ENCODE measurements at regions not wholly inside any gene's neighbourhood (a gene's known extent, or its start where the extent isn't known, plus 50 kb on each side); places are given as distances from the start of the nearest gene placed in this dataset.
"Not testable (repeated sequence)": the region's sequence is repeated elsewhere in the genome, so short reads cannot be mapped to it uniquely, and the experiment has no call there.

DNA sequence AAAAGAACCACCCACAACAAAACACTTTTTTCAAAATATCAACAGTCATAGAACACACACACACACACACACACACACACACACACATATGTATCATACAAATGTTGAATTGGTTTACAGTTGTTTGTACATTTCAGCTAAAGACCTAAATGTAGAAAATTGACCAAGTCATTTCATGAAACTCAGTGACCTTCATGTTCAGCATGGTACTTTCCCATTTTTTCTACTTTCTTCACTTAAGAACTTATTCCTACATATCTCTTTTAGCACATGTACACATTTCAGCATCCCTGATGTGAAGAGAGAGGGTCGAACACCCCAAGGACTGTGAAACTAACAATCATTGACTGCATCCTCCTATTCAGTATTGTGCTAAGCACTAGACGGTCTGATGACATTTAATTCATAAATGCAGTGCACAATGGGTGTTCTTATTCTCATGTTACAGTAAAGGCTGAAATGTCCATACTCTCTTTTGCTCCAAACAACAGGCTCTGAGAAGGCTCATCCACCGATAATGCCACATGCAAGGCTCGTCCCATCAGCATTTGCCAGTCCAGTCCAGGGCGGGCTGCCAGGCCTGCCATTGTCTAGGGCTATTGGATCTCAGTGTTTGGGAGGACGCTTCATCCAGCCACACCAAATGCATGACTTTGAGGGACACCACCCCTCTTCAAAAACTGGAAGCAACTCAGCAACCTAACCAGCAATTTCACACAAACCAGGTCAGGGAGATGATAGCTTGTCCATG lies 150.1 kb upstream of the RUNX1 start:
- no peak for TF ChIP-seq JUND (IDR thresholded peaks at IDR 0.05; ENCODE audit: low read depth)

DNA sequence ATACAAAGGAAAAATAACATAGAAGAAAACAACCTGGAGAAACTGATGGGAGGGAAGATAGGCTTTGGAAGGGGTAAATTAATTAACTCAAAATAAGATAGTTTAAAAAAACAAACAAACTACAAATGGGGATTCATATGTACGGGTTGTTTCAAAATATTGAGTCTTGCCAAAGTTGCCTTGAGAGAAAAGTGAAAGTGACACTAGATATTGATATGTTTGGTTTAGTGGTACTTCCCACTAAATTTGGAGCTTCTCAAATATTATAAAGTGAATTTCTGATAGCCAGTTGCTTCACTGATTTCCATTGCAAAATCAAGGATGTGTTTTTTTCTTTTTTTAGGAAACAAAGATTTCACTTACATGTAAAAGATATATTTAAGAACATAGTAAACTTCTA lies 149.5 kb upstream of the RUNX1 start:
- DNase-seq (ENCODE audit: low read depth in 1 of 2, low spot score in 1 of 2): no peak
- no peak for TF ChIP-seq JUND (IDR thresholded peaks at IDR 0.05; ENCODE audit: low read depth)
- in situ Hi-C loops (cut with HindIII; ENCODE audit: low pct_unique_long_range_greater_than_20kb, low sequenced_read_pairs): no loop called here

More for the DNA sequence above, 150.1 kb upstream of the RUNX1 start:
- in situ Hi-C loops (cut with HindIII; ENCODE audit: low pct_unique_long_range_greater_than_20kb, low sequenced_read_pairs): no loop called here
- DNase-seq (ENCODE audit: low read depth in 1 of 2, low spot score in 1 of 2): no peak

DNA sequence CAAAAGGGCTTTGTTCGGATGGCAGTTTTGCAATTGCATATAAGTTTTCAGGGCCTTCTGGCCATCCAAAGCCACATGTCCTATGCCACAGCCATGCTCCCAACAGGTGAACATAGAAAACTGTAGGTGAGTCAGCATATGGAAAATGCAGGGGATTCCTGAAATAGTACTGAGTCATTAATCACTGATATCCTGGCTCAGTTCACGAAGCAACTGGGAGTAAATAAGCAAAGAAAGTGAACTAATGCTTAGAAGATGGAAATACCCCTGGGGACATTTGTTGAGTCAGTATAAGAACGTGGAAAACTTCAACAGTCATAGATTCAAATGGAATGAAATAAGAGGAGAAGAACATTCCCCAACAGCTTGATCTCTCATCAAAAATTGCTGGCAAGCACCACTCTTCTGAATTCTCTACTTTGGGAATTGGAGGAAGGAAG lies 148.9 kb upstream of the RUNX1 start:
- DNase-seq (ENCODE audit: low read depth in 1 of 2, low spot score in 1 of 2): no peak
- TF ChIP-seq JUND (IDR thresholded peaks at IDR 0.05; ENCODE audit: low read depth): no peak
- in situ Hi-C loops (cut with HindIII; ENCODE audit: low pct_unique_long_range_greater_than_20kb, low sequenced_read_pairs): no loop called here

DNA sequence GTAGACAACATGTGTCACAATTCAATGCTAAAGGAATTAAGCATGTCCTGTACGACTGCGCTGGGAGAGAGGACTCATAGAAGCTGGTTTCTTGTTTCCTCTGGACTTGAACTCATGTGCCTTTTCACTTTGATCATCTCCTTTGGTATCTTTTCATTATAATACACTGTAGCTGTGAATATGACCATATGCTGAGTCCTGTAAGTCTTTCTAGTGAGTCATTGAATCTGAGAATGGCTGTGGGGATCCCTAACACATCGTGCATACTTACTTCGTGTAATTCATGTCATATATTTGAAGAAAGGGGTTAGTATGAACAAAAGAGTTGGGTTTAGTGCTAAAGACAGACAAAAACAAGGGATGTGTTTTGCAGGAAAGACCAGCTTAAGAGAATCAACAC lies 148.1 kb upstream of the RUNX1 start:
- in situ Hi-C loops (cut with HindIII; ENCODE audit: low pct_unique_long_range_greater_than_20kb, low sequenced_read_pairs): no loop called here
- TF ChIP-seq JUND (IDR thresholded peaks at IDR 0.05; ENCODE audit: low read depth): no peak
- no peak for DNase-seq (ENCODE audit: low read depth in 1 of 2, low spot score in 1 of 2)

DNA sequence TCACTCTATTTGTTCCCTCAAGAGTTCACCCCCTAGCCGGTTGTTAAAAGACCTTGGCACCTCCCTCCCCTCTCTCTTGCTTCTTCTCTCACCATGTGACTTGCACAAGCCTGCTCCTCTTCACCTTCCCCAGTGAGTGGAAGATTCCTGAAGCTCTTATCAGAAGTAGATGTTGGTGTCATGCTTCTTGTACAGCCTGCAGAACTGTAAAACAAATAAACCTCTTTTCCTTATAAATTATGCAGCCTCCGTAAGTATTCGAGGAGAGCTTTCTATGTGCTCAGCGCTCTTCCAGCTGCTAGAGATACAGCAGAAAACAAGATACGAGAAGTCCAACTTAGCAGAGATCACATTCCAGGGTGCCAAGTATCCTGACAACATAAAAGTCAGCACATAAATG lies 147.0 kb upstream of the RUNX1 start:
- no peak for DNase-seq (ENCODE audit: low read depth in 1 of 2, low spot score in 1 of 2)
- TF ChIP-seq JUND (IDR thresholded peaks at IDR 0.05; ENCODE audit: low read depth): no peak
- in situ Hi-C loops (cut with HindIII; ENCODE audit: low pct_unique_long_range_greater_than_20kb, low sequenced_read_pairs): no loop called here

DNA sequence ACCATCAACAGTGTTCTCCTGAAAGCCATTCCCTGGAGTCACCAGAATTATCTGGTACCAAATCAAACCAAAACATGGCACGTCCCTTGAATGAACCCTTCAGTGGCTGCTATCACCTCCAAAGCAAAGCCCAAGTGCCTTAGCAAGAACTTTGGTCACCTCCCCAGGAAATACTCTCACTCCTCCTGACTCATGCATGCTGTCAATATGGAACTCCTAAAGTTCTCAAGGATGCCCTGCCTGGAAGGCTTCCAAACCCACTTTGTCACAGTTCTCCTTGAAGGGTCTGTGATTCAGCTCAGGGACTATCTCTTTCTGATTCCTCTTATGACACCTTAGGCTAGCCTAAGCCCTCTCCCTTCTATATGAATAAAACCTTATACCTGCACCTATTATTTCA lies 146.1 kb upstream of the RUNX1 start:
- no peak for DNase-seq (ENCODE audit: low read depth in 1 of 2, low spot score in 1 of 2)
- in situ Hi-C loops (cut with HindIII; ENCODE audit: low pct_unique_long_range_greater_than_20kb, low sequenced_read_pairs): no loop called here
- no peak for TF ChIP-seq JUND (IDR thresholded peaks at IDR 0.05; ENCODE audit: low read depth)

DNA sequence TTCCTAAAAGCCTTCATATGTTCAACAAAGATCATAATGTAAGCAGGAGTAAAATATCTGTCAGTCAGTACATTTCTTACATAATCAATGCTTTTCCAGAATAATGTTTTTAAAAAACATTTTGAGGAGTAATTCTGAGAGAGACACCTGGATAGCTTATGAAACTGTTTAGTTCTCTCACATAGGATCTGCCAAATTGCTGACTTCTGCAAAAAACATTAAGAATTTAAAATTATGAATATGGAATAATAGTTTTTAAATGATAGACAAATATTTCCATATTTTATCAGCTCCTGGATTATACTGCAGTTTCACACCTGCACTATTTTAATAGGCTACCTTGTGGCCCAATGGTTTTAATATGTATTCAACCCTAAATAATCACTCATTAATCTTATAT lies 142.7 kb upstream of the RUNX1 start:
- in situ Hi-C loops (cut with HindIII; ENCODE audit: low pct_unique_long_range_greater_than_20kb, low sequenced_read_pairs): no loop called here
- TF ChIP-seq JUND (IDR thresholded peaks at IDR 0.05; ENCODE audit: low read depth): no peak
- no peak for DNase-seq (ENCODE audit: low read depth in 1 of 2, low spot score in 1 of 2)

DNA sequence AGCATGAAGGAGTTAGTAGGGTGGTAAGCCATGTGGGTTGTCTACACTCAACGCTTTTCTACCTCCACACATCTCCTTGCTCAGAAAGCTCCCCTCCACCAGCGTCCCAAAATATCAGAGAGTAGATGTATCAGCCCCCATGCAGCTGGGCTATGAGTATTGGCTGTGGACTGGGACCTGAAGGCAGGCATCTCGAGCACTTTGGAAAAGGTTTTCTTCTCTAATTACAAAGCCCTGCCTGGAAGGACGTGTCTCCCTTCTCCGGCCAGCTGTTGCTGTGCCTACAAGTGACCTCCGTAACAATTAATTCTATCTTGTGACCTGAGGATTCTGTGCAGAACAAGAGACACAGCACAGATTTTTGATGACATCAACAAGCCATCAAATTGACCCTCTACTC lies 142.0 kb upstream of the RUNX1 start:
- no peak for TF ChIP-seq JUND (IDR thresholded peaks at IDR 0.05; ENCODE audit: low read depth)
- in situ Hi-C loops (cut with HindIII; ENCODE audit: low pct_unique_long_range_greater_than_20kb, low sequenced_read_pairs): no loop called here
- no peak for DNase-seq (ENCODE audit: low read depth in 1 of 2, low spot score in 1 of 2)

DNA sequence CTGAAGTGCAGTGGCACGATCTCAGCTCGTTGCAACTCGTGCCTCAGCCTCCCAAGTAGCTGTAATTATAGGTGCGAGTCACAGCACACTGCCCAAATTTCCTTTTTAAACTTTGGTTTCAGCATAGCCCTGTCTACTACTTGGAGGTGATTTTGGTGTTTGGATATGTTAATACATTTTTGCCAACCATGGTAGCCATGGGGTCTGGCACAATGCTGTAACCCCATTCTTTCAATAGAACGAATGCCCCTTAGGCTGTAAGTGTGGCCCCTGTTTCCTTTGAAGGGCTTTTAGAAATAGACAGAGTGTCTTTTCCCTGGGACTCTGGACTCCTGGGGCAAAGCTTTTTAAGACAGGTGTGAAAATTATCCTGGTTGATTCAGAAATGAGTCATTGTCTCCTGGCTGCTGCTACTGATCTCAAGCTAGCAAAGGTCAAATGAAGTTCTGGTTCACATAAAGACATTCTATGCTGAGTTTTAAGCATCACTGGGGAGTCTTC lies 141.1 kb upstream of the RUNX1 start:
- no peak for TF ChIP-seq JUND (IDR thresholded peaks at IDR 0.05; ENCODE audit: low read depth)
- no peak for DNase-seq (ENCODE audit: low read depth in 1 of 2, low spot score in 1 of 2)
- in situ Hi-C loops (cut with HindIII; ENCODE audit: low pct_unique_long_range_greater_than_20kb, low sequenced_read_pairs): no loop called here

DNA sequence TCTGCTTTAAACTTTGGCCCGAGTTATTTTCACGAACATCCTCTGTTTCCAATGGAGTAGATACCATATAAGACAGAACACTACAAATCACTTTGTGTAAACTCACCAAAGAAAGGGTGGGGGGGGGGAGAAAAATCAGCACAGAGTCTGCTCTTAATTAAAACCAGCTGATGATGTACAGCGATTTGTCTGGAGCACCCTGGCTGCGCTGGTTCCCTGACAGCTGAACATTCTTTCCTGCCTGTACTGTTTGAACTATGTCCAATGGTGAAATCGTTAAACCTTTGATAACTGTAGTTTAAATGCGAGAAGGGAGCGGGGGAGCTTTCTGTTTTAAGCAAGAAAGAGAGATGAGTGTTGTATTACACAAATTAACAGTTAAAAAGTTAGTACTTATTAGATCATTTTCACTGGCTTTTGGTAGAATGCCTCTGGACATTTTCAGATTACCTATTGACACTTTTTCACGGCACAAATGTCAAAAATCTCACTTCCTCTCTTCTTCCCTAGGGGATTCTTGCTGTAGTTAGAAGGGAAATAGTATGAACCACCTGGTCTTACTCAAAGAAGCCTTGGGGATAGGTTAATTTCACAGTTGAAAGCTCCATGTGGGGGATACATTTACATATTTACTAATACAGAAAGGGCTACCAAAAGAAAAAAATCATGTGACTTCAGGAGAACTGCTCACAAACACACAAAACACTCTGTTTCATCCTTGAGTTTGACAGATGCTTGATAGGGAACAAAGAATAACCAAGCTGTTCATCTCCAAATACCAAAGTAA lies 140.2 kb upstream of the RUNX1 start:
- TF ChIP-seq JUND (IDR thresholded peaks at IDR 0.05; ENCODE audit: low read depth): no peak
- in situ Hi-C loops (cut with HindIII; ENCODE audit: low pct_unique_long_range_greater_than_20kb, low sequenced_read_pairs): no loop called here
- DNase-seq (ENCODE audit: low read depth in 1 of 2, low spot score in 1 of 2): no peak

DNA sequence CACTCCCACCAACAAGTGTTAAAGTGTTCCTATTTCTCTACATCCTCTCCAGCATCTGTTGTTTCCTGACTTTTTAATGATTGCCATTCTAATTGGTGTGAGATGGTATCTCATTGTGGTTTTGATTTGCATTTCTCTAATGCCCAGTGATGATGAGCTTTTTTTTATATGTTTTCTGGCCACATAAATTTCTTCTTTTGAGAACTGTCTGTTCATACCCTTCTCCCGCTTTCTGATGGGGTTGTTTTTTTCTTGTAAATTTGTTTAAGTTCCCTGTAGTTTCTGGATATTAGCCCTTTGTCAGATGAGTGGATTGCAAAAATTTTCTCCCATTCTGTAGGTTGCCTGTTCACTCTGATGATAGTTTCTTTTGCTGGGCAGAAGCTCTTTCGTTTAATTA lies 134.3 kb upstream of the RUNX1 start:
- DNase-seq (ENCODE audit: low read depth in 1 of 2, low spot score in 1 of 2); in situ Hi-C loops (cut with HindIII; ENCODE audit: low pct_unique_long_range_greater_than_20kb, low sequenced_read_pairs): not testable (repeated sequence)

DNA sequence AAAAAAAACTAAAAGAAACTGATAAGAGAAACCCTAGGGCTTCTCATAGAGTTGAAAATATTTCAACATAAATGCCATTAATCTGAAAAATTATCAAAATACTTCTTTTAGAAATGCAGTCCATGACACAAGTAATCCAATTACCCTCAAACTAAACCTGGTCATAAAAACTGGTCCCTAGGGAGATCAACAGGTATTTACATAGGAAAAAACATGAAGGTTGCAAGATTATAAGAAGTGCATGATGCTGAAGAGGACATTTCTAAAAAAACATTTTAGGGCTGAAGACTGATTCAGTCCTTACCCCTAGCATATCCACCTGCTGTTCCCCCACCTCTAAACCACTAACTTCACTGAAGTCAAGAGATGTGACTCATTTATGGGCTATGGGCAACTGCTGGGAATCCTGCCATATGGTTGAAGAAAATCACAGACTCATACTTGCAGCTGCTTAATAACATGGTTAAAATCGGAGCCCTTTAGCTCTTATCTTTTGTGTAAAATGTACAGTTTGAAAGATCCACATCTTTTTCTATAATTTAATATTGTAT lies 131.0 kb upstream of the RUNX1 start:
- DNase-seq (ENCODE audit: low read depth in 1 of 2, low spot score in 1 of 2): no peak
- in situ Hi-C loops (cut with HindIII; ENCODE audit: low pct_unique_long_range_greater_than_20kb, low sequenced_read_pairs): no loop called here
- no peak for TF ChIP-seq JUND (IDR thresholded peaks at IDR 0.05; ENCODE audit: low read depth)

DNA sequence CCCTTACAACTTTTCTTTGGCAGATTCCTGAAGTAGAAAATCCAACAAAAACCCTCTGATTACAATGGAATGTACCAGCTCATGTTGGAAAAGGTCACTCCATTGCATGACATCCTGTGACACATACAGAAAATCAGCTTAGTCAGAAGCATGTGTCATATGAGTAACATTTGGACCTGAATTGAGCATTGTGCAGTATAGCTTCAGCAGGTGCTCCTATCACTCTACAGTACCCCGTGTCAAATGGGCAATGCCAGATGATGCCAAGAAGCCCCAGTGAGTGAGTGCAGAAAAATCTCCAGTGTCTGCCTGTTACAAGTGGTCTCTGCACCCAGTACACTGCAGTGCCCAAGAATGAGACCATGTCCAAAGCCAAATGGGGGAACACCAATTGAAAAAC lies 129.7 kb upstream of the RUNX1 start:
- in situ Hi-C loops (cut with HindIII; ENCODE audit: low pct_unique_long_range_greater_than_20kb, low sequenced_read_pairs): no loop called here
- TF ChIP-seq JUND (IDR thresholded peaks at IDR 0.05; ENCODE audit: low read depth): no peak
- DNase-seq (ENCODE audit: low read depth in 1 of 2, low spot score in 1 of 2): no peak

Measured in T47D (cell line).